SIG-M5 treated with dmso at 0.1 percent for 504 hours (cell line): ENCODE measurements at regions not wholly inside any gene's neighbourhood (a gene's known extent, or its start where the extent isn't known, plus 50 kb on each side); places are given as distances from the start of the nearest gene placed in this dataset.
"Not testable (repeated sequence)": the region's sequence is repeated elsewhere in the genome, so short reads cannot be mapped to it uniquely, and the experiment has no call there.

Source experiments
- DNase-seq: peaks from one replicate; lab custom pipeline; 2025; ENCODE audit not compliant: unreplicated experiment; lab: John Stamatoyannopoulos, UW

DNA sequence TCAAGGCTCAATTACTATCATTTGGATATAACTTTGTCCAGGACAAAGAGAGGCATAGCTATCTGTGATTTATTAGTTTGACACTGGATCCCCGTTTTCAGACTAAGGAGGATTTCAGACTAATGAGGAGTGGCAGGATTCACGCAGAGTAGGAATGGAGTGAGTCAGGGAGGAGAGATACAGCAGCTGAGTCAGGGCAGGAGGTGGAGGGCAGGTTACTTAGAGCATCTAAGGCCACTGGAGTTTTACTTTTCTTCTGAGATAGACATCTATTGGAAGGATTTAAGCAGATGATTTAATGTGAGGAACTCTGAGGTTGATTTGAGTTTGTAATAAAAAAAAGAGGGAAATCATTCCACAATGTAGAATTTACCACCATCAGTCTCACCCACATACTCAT lies 110.6 kb downstream of the RPIA start:
- not testable (repeated sequence) for DNase-seq

- DNase-seq, result no peak
Observed at GRCh38 chr2:88807237-88807962, 115.9 kb downstream of the RPIA start.

DNA sequence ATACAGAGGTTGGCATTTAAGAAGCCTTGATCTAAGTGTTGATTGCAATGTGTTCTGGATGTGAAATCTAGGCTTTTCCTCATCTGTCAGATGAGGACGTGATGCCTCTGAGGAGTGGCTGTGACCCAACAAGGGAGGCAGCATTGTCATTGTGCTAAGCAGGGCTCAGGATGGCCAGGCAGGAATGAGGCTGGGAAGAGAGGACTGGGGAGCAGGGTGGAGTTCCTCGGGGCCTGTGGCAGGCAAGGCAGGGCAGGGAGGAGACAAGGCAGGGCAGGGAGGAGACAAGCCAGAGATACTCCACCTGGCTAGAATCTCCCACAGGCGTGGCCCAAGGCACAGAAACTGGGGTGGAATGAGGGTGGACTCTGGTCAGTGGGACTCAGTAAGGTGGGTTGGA lies 116.6 kb downstream of the RPIA start:
- DNase-seq, result no peak

DNA sequence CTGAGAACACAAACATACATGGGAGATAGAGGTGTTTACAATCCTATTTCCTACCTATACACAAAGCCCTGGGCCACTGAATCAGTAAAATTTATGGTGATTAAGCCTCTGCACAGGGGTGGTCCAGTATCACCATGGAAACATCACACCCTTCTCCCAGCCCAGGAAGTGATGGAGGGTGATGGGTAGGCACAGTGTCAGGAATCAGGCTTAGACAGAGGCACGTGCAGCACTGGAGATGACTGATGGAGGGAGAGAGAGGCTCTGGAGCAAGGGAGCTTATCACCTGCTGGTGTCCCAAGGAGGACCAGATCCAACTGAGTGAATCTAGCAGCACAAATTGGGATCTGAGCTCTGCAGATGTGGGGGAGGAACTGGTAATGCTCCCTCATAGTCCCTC lies 117.2 kb downstream of the RPIA start:
- no peak for DNase-seq

- DNase-seq, result no peak
Observed at GRCh38 chr2:88809216-88809615, 117.7 kb downstream of the RPIA start.

GRCh38 chr2:88810017-88810416 lies 118.5 kb downstream of the RPIA start:
- DNase-seq, result no peak

- DNase-seq, result no peak
Observed at GRCh38 chr2:88810488-88810887, 119.0 kb downstream of the RPIA start.

DNA sequence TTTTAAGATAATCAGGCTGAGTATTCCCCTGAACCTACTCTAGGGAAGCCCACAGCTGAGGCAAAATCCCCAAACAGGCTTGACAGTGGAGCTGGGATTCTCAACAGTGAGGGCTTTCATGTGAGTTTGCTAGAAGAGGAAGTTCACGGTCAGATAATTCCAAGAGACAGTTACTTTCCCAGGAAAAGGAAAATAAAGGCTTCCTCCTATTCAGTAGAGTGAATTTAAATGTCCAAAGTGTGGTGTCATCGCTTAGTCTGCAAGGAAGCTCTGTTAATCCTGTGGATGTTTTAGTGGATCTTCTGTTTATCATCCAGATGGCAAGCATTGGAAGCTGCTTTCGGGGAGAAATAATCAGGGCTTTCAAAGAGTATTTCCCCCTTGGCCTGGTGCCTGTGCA lies 119.8 kb downstream of the RPIA start:
- no peak for DNase-seq

- no peak for DNase-seq
Observed at GRCh38 chr2:88811681-88812080, 120.2 kb downstream of the RPIA start.

DNA sequence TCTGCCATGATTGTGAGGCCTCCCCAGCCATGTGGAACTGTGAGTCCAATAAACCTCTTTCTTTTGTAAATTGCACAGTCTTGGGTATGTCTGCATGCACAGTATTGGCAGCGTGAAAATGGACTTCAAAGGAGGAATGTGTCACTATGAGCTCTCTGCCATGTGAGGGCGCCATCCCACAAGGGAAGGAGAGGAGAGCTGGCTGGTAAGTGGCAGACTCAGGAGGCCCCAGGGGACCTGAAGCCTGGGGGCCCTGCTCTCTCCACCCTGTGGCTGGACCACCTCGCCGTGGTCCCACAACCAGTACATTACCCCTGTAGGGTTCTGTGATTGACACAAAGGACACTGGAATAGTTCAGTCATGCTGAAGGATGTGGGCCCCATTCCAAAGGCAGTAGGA lies 122.1 kb downstream of the RPIA start:
- no peak for DNase-seq

GRCh38 chr2:88815282-88815681 lies 123.8 kb downstream of the RPIA start:
- no peak for DNase-seq

DNA sequence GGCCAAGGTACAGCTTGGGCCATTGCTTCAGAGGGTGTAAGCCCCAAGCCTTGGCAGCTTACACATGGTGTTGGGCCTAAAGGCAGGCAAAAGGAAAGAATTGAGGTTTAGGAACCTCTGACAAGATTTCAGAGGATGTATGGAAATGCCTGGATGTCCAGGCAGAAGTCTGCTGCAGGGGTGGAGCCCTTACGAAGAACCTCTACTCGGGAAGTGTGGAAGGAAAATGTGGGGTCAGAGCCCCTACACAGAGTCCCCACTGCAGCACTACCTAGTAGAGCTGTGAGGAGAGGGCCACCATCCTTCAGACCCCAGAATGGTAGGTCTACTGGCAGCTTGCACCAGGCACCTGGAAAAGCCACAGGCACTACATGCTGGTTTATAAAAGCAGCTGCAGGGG lies 124.2 kb downstream of the RPIA start:
- no peak for DNase-seq

- DNase-seq, result no peak
Observed at GRCh38 chr2:88818381-88818780, 126.9 kb downstream of the RPIA start.

DNA sequence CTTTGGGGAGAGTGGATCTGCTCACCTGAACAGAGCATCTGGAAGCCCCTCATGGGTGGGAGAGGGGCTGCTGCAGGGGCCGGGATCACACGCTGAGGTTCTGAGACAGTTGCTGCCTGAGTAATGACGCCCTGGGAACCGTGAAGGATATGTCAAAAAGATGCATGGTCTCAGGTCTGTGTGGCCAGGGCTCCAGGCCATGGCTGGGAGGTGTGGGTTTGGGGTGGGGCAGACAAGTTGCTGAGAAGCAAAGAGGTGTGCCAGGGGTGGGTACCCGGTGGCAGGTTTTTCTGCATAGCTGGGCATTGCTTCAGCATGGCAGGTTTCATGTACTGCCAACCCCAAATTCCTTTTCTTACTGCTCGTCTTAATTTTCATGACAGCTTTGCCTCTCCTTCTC lies 133.5 kb downstream of the RPIA start:
- no peak for DNase-seq

DNA sequence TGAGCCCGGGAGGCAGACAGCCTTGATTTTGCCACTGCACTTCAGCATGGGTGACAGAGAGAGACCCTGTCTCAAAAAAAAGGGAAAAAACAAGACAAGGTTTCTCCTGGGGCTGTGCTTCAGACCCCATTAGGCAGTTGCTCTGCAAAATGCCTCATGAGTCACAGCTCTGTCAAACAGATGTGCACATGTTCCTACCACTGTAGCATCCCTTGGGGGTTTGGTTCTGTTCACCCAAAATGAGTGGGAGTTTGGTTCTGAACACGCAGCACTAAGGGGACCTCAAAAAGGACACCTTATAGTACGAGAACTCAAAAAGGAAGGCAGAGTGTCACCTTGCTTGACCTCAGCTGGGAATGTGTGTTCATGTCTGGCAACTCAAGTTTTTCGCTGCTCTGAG lies 134.9 kb downstream of the RPIA start:
- no peak for DNase-seq

- DNase-seq, result no peak
Observed at GRCh38 chr2:88827821-88828220, 136.3 kb downstream of the RPIA start.

DNA sequence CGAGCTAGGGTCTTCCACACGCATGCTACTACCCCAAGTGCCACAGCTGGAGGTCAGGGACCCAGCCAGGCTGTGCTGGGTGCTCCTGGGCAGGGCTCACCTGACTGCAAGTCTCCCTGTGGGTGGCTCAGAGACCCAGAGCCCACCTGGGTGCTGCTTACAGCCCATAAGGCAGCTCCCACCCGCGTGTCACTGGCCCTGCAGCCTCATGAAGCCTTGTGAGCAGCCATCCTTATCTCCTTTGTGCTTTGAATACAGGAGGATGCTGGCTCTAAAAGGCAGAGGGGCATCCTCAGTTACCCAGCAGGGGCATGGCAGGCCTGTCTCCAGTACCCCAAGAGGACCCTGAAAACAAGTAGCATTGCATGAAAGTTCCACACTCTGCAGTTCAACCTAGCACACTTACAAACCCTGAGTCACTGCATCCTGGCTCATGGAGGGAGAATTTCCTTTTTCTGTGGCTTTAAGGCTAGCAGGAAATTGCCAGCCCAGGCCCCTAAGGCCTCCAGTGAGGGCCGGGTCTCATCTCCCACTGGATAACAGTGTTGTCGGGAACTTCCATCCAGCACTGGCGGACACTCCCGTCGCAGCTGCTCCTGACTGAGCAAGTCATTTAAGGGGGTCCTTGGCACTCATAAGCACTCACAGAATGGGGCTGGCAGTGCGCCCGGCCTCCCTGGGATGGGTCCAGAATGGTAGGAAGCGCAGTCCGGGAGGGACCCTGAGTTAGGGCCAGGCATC lies 137.1 kb downstream of the RPIA start:
- no peak for DNase-seq

GRCh38 chr2:88829607-88830463 lies 138.4 kb downstream of the RPIA start:
- no peak for DNase-seq

- no peak for DNase-seq
Observed at GRCh38 chr2:88831071-88831791, 139.8 kb downstream of the RPIA start.

- DNase-seq, result peak; percentile 29
Observed at GRCh38 chr2:88831792-88832248, 140.3 kb downstream of the RPIA start.
